HG02884 (cell line): ENCODE measurements at regions not wholly inside any gene's neighbourhood (a gene's known extent, or its start where the extent isn't known, plus 50 kb on each side); places are given as distances from the start of the nearest gene placed in this dataset.

Source experiments
- ATAC-seq: cut with Tn5 transposase; IDR thresholded peaks from one replicate; pipeline ENCODE4 v1.9.1; 2021; ENCODE audit warnings: mild to moderate bottlenecking, moderate library complexity; ENCODE audit not compliant: unreplicated experiment

- ATAC-seq, result no peak
Measured at GRCh38 chr1:96992871-96993270, 271.3 kb downstream of the PTBP2 start.

GRCh38 chr1:96995351-96995750 is 273.8 kb downstream of the PTBP2 start:
- no peak for ATAC-seq

- no peak for ATAC-seq
Measured at GRCh38 chr1:96996001-96996400, 274.4 kb downstream of the PTBP2 start.

GRCh38 chr1:96997717-96998116 is 276.1 kb downstream of the PTBP2 start:
- ATAC-seq, result no peak

GRCh38 chr1:96998466-96998865 is 276.9 kb downstream of the PTBP2 start:
- ATAC-seq, result no peak

GRCh38 chr1:96999191-96999590 is 277.6 kb downstream of the PTBP2 start:
- no peak for ATAC-seq

GRCh38 chr1:97004054-97004453 is 282.5 kb downstream of the PTBP2 start:
- no peak for ATAC-seq

- no peak for ATAC-seq
Measured at GRCh38 chr1:97004743-97005142, 283.2 kb downstream of the PTBP2 start.

GRCh38 chr1:97006044-97006661 is 284.6 kb downstream of the PTBP2 start:
- no peak for ATAC-seq

GRCh38 chr1:97007840-97008604 is 286.4 kb downstream of the PTBP2 start:
- ATAC-seq, result no peak

- ATAC-seq, result no peak
Measured at GRCh38 chr1:97010566-97011264, 289.1 kb downstream of the PTBP2 start.

- no peak for ATAC-seq
Measured at GRCh38 chr1:97013136-97013535, 291.6 kb downstream of the PTBP2 start.

GRCh38 chr1:97013941-97014340 is 292.4 kb downstream of the PTBP2 start:
- no peak for ATAC-seq

GRCh38 chr1:97014426-97014825 is 292.8 kb downstream of the PTBP2 start:
- no peak for ATAC-seq

- ATAC-seq, result no peak
Measured at GRCh38 chr1:97017895-97018294, 296.3 kb downstream of the PTBP2 start.
